WTC11 (cell line): ENCODE measurements at regions not wholly inside any gene's neighbourhood (a gene's known extent, or its start where the extent isn't known, plus 50 kb on each side); places are given as distances from the start of the nearest gene placed in this dataset.

ENCODE experiments used
- ATAC-seq: fragments of 200-7000 bp; cut with Tn5 transposase; 2 replicates; pipeline ENCODE4 v1.10.0; 2021; ENCODE audit warnings: mild to moderate bottlenecking, moderate library complexity
- CTCF ChIA-PET: fragments of 300-600 bp; sonication (Branson Sonifier 250); formaldehyde crosslinking; loops from one replicate; lab custom pipeline; 2021; ENCODE audit warnings: antibody characterized with exemption; lab: Charles Lee
- POLR2A ChIA-PET: fragments of 350-600 bp; sonication (Branson Sonifier 250); formaldehyde crosslinking; loops from one replicate; lab custom pipeline; 2021; ENCODE audit warnings: antibody characterized with exemption; lab: Charles Lee
- DNase-seq: peaks from one replicate; pipeline ENCODE4 v3.0.0; 2021; ENCODE audit warnings: low spot score
- H3K27ac Mint-ChIP-seq: 2 replicates; pipeline ENCODE4 v1.8.0; 2021; ENCODE audit warnings: mixed read lengths
- H3K27me3 Mint-ChIP-seq: 2 replicates; pipeline ENCODE4 v1.8.0; 2021; ENCODE audit warnings: low read depth, mild to moderate bottlenecking, moderate library complexity, mixed read lengths
- H3K36me3 Mint-ChIP-seq: 2 replicates; pipeline ENCODE4 v1.8.0; 2021; ENCODE audit warnings: mixed read lengths
- H3K4me1 Mint-ChIP-seq: 2 replicates; pipeline ENCODE4 v1.8.0; 2022; ENCODE audit warnings: mixed read lengths
- H3K4me3 Mint-ChIP-seq: 2 replicates; pipeline ENCODE4 v1.8.0; 2021; ENCODE audit warnings: mild to moderate bottlenecking, moderate library complexity, mixed read lengths
- H3K9me3 Mint-ChIP-seq: 2 replicates; pipeline ENCODE4 v1.8.0; 2021; ENCODE audit warnings: mixed read lengths
- ATF1 ChIP-seq: sonication (generic); formaldehyde crosslinking; IDR thresholded peaks from 2 replicates; pipeline ENCODE4 v1.8.1; 2023; ENCODE audit warnings: mild to moderate bottlenecking, moderate library complexity, missing genetic modification reagents
- ELF4 ChIP-seq: sonication (generic); formaldehyde crosslinking; IDR thresholded peaks from 2 replicates; pipeline ENCODE4 v1.8.1; 2022; ENCODE audit warnings: low read depth, mild to moderate bottlenecking, moderate library complexity, missing genetic modification reagents
- ETV6 ChIP-seq: sonication (generic); formaldehyde crosslinking; IDR thresholded peaks from 2 replicates; pipeline ENCODE4 v1.8.1; 2022; ENCODE audit warnings: mild to moderate bottlenecking, missing genetic modification reagents
- FOXJ3 ChIP-seq: sonication (generic); formaldehyde crosslinking; IDR thresholded peaks from 2 replicates; pipeline ENCODE4 v1.9.0; 2021; ENCODE audit warnings: missing genetic modification reagents, mild to moderate bottlenecking, borderline replicate concordance
- GRHL2 ChIP-seq: fragments of 250-450 bp; sonication (Bioruptor Pico); IDR thresholded peaks from 2 replicates; pipeline ENCODE4 v1.8.0; 2022; ENCODE audit warnings: mild to moderate bottlenecking, moderate library complexity; ENCODE audit not compliant: insufficient replicate concordance, severe bottlenecking
- JAZF1 ChIP-seq: fragments of 250-450 bp; sonication (Bioruptor Pico); IDR thresholded peaks from 2 replicates; pipeline ENCODE4 v1.9.0; 2021; ENCODE audit warnings: moderate library complexity, mild to moderate bottlenecking, inconsistent platforms
- JUN ChIP-seq: sonication (generic); formaldehyde crosslinking; IDR thresholded peaks from 2 replicates; pipeline ENCODE4 v1.8.0; 2023; ENCODE audit warnings: mild to moderate bottlenecking, missing genetic modification reagents
- KAT7 ChIP-seq: sonication (generic); formaldehyde crosslinking; IDR thresholded peaks from 2 replicates; pipeline ENCODE4 v1.8.1; 2023; ENCODE audit warnings: missing genetic modification reagents, mild to moderate bottlenecking, borderline replicate concordance
- MXD4 ChIP-seq: fragments of 250-450 bp; sonication (Bioruptor Pico); IDR thresholded peaks from 2 replicates; pipeline ENCODE4 v1.8.0; 2021; ENCODE audit warnings: mild to moderate bottlenecking, moderate library complexity, borderline replicate concordance
- MYBL2 ChIP-seq: sonication (generic); formaldehyde crosslinking; IDR thresholded peaks from 2 replicates; pipeline ENCODE4 v1.8.1; 2023; ENCODE audit warnings: mild to moderate bottlenecking, moderate library complexity, missing genetic modification reagents
- NFATC4 ChIP-seq: fragments of 250-450 bp; sonication (Bioruptor Pico); IDR thresholded peaks from 2 replicates; pipeline ENCODE4 v1.9.0; 2021; ENCODE audit warnings: mild to moderate bottlenecking
- NFYB ChIP-seq: sonication (generic); formaldehyde crosslinking; conservative IDR thresholded peaks from 2 replicates; pipeline ENCODE4 v1.8.0; 2022; ENCODE audit warnings: low read depth, missing genetic modification reagents
- PRRX2 ChIP-seq: fragments of 250-450 bp; sonication (Bioruptor Pico); IDR thresholded peaks from 2 replicates; pipeline ENCODE4 v1.8.0; 2021; ENCODE audit warnings: mild to moderate bottlenecking
- SOX15 ChIP-seq: fragments of 250-450 bp; sonication (Bioruptor Pico); IDR thresholded peaks from 2 replicates; pipeline ENCODE4 v1.9.0; 2021; ENCODE audit warnings: mild to moderate bottlenecking
- TCF7 ChIP-seq: sonication (generic); formaldehyde crosslinking; IDR thresholded peaks from 2 replicates; pipeline ENCODE4 v1.8.0; 2022; ENCODE audit warnings: mild to moderate bottlenecking, low read depth, missing genetic modification reagents, moderate library complexity
- TEAD4 ChIP-seq: sonication (generic); formaldehyde crosslinking; IDR thresholded peaks from 2 replicates; pipeline ENCODE4 v1.8.0; 2022; ENCODE audit warnings: mild to moderate bottlenecking, missing genetic modification reagents
- TP53 ChIP-seq: sonication (generic); formaldehyde crosslinking; IDR thresholded peaks from 2 replicates; pipeline ENCODE4 v1.8.1; 2023; ENCODE audit warnings: mild to moderate bottlenecking, missing genetic modification reagents
- ZBTB21 ChIP-seq: sonication (generic); formaldehyde crosslinking; IDR thresholded peaks from 2 replicates; pipeline ENCODE4 v1.8.1; 2023; ENCODE audit warnings: mild to moderate bottlenecking, missing genetic modification reagents, borderline replicate concordance
- ZNF121 ChIP-seq: sonication (generic); formaldehyde crosslinking; IDR thresholded peaks from 2 replicates; pipeline ENCODE4 v1.8.0; 2023; ENCODE audit warnings: missing genetic modification reagents
- ZNF263 ChIP-seq: sonication (generic); formaldehyde crosslinking; IDR thresholded peaks from 2 replicates; pipeline ENCODE4 v1.8.1; 2022; ENCODE audit warnings: low read depth, mild to moderate bottlenecking, moderate library complexity, missing genetic modification reagents
- ZNF317 ChIP-seq: sonication (generic); formaldehyde crosslinking; IDR thresholded peaks from 2 replicates; pipeline ENCODE4 v1.8.1; 2023; ENCODE audit warnings: low read depth, mild to moderate bottlenecking, moderate library complexity, missing genetic modification reagents, borderline replicate concordance
- ZNF423 ChIP-seq: fragments of 250-450 bp; sonication (Bioruptor Pico); IDR thresholded peaks from 2 replicates; pipeline ENCODE4 v2.1.2; 2022; ENCODE audit warnings: mild to moderate bottlenecking, moderate library complexity
- TF ChIP-seq, protein P1 (sequence below): sonication (generic); formaldehyde crosslinking; IDR thresholded peaks from 2 replicates; pipeline ENCODE4 v1.8.1; 2022; ENCODE audit warnings: low read depth, missing genetic modification reagents, borderline replicate concordance
- TF ChIP-seq, protein P2 (sequence below): fragments of 250-450 bp; sonication (Bioruptor Pico); IDR thresholded peaks from 2 replicates; pipeline ENCODE4 v1.9.0; 2021; ENCODE audit warnings: mild to moderate bottlenecking
- TF ChIP-seq, protein P3 (sequence below): sonication (generic); formaldehyde crosslinking; conservative IDR thresholded peaks from 2 replicates; pipeline ENCODE4 v1.8.1; 2022; ENCODE audit warnings: mild to moderate bottlenecking, missing genetic modification reagents
- TF ChIP-seq, protein P4 (sequence below): sonication (generic); formaldehyde crosslinking; IDR thresholded peaks from 2 replicates; pipeline ENCODE4 v1.8.0; 2022; ENCODE audit warnings: mild to moderate bottlenecking, missing genetic modification reagents
- TF ChIP-seq, protein P5 (sequence below): sonication (generic); formaldehyde crosslinking; IDR thresholded peaks from 2 replicates; pipeline ENCODE4 v1.8.1; 2023; ENCODE audit warnings: mild to moderate bottlenecking, missing genetic modification reagents, moderate library complexity
- TF ChIP-seq, protein P6 (sequence below): sonication (generic); formaldehyde crosslinking; IDR thresholded peaks from 2 replicates; pipeline ENCODE4 v1.8.0; 2023; ENCODE audit warnings: mild to moderate bottlenecking, missing genetic modification reagents

DNA sequence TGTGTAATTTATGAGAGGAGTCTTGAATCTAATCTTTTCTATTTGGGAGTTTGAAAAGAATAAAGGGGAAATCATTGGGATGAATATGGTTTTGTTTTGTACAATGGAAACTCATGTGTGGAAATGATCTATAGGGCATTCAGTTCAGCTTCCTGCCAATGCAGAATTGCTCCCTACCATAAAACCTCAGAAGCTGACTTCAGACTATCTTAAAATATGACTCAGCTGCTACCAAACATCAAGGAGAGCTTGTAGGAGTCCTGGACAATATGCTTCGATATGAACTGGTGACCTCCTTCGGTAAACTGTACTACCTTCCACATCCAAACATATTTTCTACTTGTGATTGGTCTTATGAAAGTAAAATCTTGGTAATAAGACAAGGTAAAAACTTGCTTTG lies 160.6 kb downstream of the CAPZA3 start:
- peaks cover 31% of the 10 kb centered on the region for H3K4me1 Mint-ChIP-seq
- no peak overlapping the region for H3K4me3 Mint-ChIP-seq
- ChIA-PET POLR2A (interaction anchor here (1.1 kb wide), 1 partner anchor 94 kb away, joined by 3 read pairs; no protein-coding TSS in a partner anchor), CTCF (no interaction called here)
- no peak for ATAC-seq
- peaks cover 3% of the 10 kb centered on the region; the same call in 1 of the 2 replicates for H3K36me3 Mint-ChIP-seq
- DNase-seq: no peak
- no peaks in the 10 kb centered on the region for H3K27me3 Mint-ChIP-seq
- H3K27ac Mint-ChIP-seq: no peak overlapping the region
- TF ChIP-seq, protein P1, sequence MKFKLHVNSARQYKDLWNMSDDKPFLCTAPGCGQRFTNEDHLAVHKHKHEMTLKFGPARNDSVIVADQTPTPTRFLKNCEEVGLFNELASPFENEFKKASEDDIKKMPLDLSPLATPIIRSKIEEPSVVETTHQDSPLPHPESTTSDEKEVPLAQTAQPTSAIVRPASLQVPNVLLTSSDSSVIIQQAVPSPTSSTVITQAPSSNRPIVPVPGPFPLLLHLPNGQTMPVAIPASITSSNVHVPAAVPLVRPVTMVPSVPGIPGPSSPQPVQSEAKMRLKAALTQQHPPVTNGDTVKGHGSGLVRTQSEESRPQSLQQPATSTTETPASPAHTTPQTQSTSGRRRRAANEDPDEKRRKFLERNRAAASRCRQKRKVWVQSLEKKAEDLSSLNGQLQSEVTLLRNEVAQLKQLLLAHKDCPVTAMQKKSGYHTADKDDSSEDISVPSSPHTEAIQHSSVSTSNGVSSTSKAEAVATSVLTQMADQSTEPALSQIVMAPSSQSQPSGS (CRISPR knock-in tag): no peak
- TF ChIP-seq, protein P2, sequence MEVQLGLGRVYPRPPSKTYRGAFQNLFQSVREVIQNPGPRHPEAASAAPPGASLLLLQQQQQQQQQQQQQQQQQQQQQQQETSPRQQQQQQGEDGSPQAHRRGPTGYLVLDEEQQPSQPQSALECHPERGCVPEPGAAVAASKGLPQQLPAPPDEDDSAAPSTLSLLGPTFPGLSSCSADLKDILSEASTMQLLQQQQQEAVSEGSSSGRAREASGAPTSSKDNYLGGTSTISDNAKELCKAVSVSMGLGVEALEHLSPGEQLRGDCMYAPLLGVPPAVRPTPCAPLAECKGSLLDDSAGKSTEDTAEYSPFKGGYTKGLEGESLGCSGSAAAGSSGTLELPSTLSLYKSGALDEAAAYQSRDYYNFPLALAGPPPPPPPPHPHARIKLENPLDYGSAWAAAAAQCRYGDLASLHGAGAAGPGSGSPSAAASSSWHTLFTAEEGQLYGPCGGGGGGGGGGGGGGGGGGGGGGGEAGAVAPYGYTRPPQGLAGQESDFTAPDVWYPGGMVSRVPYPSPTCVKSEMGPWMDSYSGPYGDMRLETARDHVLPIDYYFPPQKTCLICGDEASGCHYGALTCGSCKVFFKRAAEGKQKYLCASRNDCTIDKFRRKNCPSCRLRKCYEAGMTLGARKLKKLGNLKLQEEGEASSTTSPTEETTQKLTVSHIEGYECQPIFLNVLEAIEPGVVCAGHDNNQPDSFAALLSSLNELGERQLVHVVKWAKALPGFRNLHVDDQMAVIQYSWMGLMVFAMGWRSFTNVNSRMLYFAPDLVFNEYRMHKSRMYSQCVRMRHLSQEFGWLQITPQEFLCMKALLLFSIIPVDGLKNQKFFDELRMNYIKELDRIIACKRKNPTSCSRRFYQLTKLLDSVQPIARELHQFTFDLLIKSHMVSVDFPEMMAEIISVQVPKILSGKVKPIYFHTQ (CRISPR knock-in tag): no peak
- TF ChIP-seq ATF1 (no peak), TEAD4 (CRISPR knock-in tag) (no peak), ZNF121 (no peak), NFYB (no peak), ELF4 (no peak), MYBL2 (CRISPR knock-in tag) (no peak), FOXJ3 (no peak), KAT7 (CRISPR knock-in tag) (no peak)
- TF ChIP-seq, protein P3, sequence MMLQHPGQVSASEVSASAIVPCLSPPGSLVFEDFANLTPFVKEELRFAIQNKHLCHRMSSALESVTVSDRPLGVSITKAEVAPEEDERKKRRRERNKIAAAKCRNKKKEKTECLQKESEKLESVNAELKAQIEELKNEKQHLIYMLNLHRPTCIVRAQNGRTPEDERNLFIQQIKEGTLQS: no peak
- TF ChIP-seq, protein P4, sequence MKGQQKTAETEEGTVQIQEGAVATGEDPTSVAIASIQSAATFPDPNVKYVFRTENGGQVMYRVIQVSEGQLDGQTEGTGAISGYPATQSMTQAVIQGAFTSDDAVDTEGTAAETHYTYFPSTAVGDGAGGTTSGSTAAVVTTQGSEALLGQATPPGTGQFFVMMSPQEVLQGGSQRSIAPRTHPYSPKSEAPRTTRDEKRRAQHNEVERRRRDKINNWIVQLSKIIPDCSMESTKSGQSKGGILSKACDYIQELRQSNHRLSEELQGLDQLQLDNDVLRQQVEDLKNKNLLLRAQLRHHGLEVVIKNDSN (CRISPR knock-in tag): no peak
- TF ChIP-seq, protein P5, sequence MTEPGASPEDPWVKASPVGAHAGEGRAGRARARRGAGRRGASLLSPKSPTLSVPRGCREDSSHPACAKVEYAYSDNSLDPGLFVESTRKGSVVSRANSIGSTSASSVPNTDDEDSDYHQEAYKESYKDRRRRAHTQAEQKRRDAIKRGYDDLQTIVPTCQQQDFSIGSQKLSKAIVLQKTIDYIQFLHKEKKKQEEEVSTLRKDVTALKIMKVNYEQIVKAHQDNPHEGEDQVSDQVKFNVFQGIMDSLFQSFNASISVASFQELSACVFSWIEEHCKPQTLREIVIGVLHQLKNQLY (CRISPR knock-in tag): no peak
- H3K9me3 Mint-ChIP-seq: peaks cover 21% of the 10 kb centered on the region

DNA sequence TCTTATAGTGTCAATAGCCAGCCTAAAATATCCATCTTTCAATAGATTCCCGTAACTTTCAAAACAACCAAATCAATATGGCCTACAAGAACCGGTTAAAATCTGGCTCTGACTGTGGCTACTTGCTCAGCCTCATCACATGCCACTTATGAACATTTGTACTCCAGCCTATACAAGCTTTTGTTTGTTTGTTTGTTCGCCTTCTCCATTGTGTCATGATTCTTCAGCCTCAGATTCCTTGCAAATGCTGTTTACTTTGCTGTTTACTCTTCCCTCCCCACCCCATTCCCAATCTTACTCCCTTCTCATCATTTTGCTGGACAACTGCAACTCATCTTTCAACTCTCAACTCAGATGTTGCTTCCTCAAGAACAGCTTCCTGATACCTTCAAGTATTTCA lies 161.2 kb downstream of the CAPZA3 start:
- Mint-ChIP-seq H3K27ac (no peak overlapping the region), H3K36me3 (peaks cover 3% of the 10 kb centered on the region; the same call in 1 of the 2 replicates), H3K4me3 (no peak overlapping the region), H3K27me3 (no peaks in the 10 kb centered on the region), H3K4me1 (peaks cover 24% of the 10 kb centered on the region), H3K9me3 (peaks cover 21% of the 10 kb centered on the region)
- POLR2A ChIA-PET: interaction anchor here (1.1 kb wide), 1 partner anchor 94 kb away, joined by 3 read pairs; no protein-coding TSS in a partner anchor
- DNase-seq: no peak
- TF ChIP-seq NFATC4 (CRISPR knock-in tag): no peak
- TF ChIP-seq TCF7 (CRISPR knock-in tag): no peak
- no peak for TF ChIP-seq ZNF423 (CRISPR knock-in tag)
- TF ChIP-seq SOX15 (CRISPR knock-in tag): no peak
- no peak for TF ChIP-seq ZNF317 (CRISPR knock-in tag)
- TF ChIP-seq ETV6 (CRISPR knock-in tag): no peak
- TF ChIP-seq JAZF1 (CRISPR knock-in tag): no peak
- TF ChIP-seq, protein P6, sequence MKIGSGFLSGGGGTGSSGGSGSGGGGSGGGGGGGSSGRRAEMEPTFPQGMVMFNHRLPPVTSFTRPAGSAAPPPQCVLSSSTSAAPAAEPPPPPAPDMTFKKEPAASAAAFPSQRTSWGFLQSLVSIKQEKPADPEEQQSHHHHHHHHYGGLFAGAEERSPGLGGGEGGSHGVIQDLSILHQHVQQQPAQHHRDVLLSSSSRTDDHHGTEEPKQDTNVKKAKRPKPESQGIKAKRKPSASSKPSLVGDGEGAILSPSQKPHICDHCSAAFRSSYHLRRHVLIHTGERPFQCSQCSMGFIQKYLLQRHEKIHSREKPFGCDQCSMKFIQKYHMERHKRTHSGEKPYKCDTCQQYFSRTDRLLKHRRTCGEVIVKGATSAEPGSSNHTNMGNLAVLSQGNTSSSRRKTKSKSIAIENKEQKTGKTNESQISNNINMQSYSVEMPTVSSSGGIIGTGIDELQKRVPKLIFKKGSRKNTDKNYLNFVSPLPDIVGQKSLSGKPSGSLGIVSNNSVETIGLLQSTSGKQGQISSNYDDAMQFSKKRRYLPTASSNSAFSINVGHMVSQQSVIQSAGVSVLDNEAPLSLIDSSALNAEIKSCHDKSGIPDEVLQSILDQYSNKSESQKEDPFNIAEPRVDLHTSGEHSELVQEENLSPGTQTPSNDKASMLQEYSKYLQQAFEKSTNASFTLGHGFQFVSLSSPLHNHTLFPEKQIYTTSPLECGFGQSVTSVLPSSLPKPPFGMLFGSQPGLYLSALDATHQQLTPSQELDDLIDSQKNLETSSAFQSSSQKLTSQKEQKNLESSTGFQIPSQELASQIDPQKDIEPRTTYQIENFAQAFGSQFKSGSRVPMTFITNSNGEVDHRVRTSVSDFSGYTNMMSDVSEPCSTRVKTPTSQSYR (CRISPR knock-in tag): no peak
- TF ChIP-seq MXD4: no peak
- TF ChIP-seq JUN (CRISPR knock-in tag): no peak
- TF ChIP-seq ZNF263 (CRISPR knock-in tag): no peak
- TF ChIP-seq TP53 (CRISPR knock-in tag): no peak
- TF ChIP-seq GRHL2 (CRISPR knock-in tag): no peak
- no peak for TF ChIP-seq ELF4
- no peak for TF ChIP-seq KAT7 (CRISPR knock-in tag)
- TF ChIP-seq PRRX2 (CRISPR knock-in tag): no peak
- TF ChIP-seq ZBTB21 (CRISPR knock-in tag): no peak
- CTCF ChIA-PET: no interaction called here
- no peak for ATAC-seq
